Lung (tissue), 11 donors: ENCODE measurements at regions not wholly inside any gene's neighbourhood (a gene's known extent, or its start where the extent isn't known, plus 50 kb on each side); places are given as distances from the start of the nearest gene placed in this dataset.
A peak's percentile ranks its signal among the peaks of the same experiment; 100 is the strongest.

Experiments used
- ATAC-seq: fragments of 200-7000 bp; cut with Tn5 transposase; one replicate; pipeline ENCODE4 v1.9.1; 2020; ENCODE audit warnings: moderate number of reproducible peaks; ENCODE audit not compliant: insufficient read depth, low FRiP score
- DNase-seq, 3 donors: peaks; one replicate each; pipeline ENCODE4 v3.0.0-alpha.2; 2013 to 2017
- H3K27ac ChIP-seq, 2 donors: one replicate each; pipeline ENCODE4 v1.5.1; 2013; ENCODE audit warnings: mild to moderate bottlenecking in 2 of 2, moderate library complexity in 2 of 2, control low read depth in 1 of 2, inconsistent platforms in 1 of 2, low read depth in 1 of 2, low read length in 1 of 2
- H3K27me3 ChIP-seq, 3 donors: one replicate each; pipeline ENCODE4 v1.5.1; 2013; ENCODE audit warnings: low read length in 2 of 3; ENCODE audit not compliant: control insufficient read depth in 3 of 3, insufficient read depth in 3 of 3
- H3K36me3 ChIP-seq, 4 donors: one replicate each; pipeline ENCODE4 v1.5.1; 2013; ENCODE audit warnings: low read length in 4 of 4, mild to moderate bottlenecking in 1 of 4, moderate library complexity in 1 of 4; ENCODE audit not compliant: control insufficient read depth in 4 of 4, insufficient read depth in 4 of 4
- H3K4me1 ChIP-seq, 5 donors: one replicate each; pipeline ENCODE4 v1.5.1; 2013; ENCODE audit warnings: low read length in 5 of 5, mild to moderate bottlenecking in 2 of 5, moderate library complexity in 1 of 5; ENCODE audit not compliant: control insufficient read depth in 5 of 5, insufficient read depth in 5 of 5
- H3K4me3 ChIP-seq: one replicate; pipeline ENCODE4 v1.5.1; 2013; ENCODE audit warnings: mild to moderate bottlenecking, control low read depth, moderate library complexity
- H3K9ac ChIP-seq, 2 donors: one replicate each; pipeline ENCODE4 v1.5.1; 2013; ENCODE audit warnings: low read length in 2 of 2, control low read depth in 1 of 2; ENCODE audit not compliant: insufficient read depth in 1 of 2
- H3K9me3 ChIP-seq, 4 donors: one replicate each; pipeline ENCODE4 v1.5.1; 2013; ENCODE audit warnings: low read length in 3 of 4, mild to moderate bottlenecking in 1 of 4, moderate library complexity in 1 of 4; ENCODE audit not compliant: control insufficient read depth in 4 of 4, insufficient read depth in 3 of 4
- WGBS, 2 donors: extraction: QIAGEN DNeasy Blood & Tissue Kit; methylation state at CpG; one replicate each; pipeline ENCODE4 v1.1.7; 2013; 5-methylcytosine and 5-hydroxymethylcytosine counted together
- TF ChIP-seq, protein P1 (sequence below): IDR thresholded peaks from 2 replicates; pipeline ENCODE4 v1.5.1; 2012; ENCODE audit warnings: mild to moderate bottlenecking; ENCODE audit errors: control extremely low read depth, extremely low read depth
- donor health status: control.
- donor health status: control.
- donor health status: Bipolar disorder and iron deficiency.
- donor health status: healthy.
- donor health status: DM: yes; HTN: yes; CAD: no.

DNA sequence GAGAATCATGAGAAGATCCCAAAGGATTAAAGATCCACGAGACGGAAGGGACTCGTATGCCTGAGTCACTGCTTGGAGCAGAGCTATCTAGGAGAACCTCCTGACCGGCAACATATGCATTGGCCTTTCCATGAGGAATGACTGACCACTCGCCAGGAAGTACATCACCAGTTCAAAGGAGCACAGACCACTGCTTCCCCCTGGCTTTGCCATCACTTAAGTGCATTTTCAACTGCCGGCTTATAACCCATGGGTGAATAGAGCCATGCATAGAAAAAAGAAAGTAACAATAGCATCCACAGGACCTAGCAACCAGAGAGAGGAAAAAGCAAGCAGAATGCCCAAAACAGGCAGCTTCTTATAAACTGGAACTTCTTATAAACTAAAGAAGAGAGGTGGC is 98.3 kb upstream of the ZC3H12C start:
- 80 to 91% methylated on average over 6 of the region's 6 CpGs for WGBS, 2 donors

DNA sequence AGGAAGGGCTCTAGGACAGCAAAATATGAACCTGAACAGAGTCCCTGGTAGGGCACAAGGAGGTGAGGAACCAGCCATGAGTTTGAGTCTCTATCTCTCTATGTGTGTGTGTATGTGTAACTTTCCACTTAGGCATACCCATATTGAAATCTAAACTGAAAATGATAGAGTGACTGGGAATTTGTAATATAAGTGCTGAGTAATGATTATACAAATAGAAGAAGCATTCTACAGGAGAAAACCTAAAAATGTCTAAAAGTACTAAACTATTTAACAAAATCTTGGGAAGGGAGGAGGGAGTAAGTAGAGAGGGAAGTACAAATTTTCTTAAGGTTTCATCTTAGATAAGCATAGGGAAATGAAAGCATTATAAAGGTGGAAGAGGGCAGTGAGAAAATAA is 97.1 kb upstream of the ZC3H12C start:
- DNase-seq (no peak), ATAC-seq (no peak)
- no peaks in the 10 kb centered on the region for H3K27me3 ChIP-seq
- no peaks in the 10 kb centered on the region for H3K9me3 ChIP-seq
- peaks cover 0 to 2% (median 0%) of the 10 kb centered on the region in 5 donors for H3K4me1 ChIP-seq
- no peak overlapping the region for H3K27ac ChIP-seq
- no peak overlapping the region for H3K4me3 ChIP-seq
- H3K36me3 ChIP-seq = no peaks in the 10 kb centered on the region
- no peak overlapping the region for H3K9ac ChIP-seq
- TF ChIP-seq, protein P1, sequence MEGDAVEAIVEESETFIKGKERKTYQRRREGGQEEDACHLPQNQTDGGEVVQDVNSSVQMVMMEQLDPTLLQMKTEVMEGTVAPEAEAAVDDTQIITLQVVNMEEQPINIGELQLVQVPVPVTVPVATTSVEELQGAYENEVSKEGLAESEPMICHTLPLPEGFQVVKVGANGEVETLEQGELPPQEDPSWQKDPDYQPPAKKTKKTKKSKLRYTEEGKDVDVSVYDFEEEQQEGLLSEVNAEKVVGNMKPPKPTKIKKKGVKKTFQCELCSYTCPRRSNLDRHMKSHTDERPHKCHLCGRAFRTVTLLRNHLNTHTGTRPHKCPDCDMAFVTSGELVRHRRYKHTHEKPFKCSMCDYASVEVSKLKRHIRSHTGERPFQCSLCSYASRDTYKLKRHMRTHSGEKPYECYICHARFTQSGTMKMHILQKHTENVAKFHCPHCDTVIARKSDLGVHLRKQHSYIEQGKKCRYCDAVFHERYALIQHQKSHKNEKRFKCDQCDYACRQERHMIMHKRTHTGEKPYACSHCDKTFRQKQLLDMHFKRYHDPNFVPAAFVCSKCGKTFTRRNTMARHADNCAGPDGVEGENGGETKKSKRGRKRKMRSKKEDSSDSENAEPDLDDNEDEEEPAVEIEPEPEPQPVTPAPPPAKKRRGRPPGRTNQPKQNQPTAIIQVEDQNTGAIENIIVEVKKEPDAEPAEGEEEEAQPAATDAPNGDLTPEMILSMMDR = no peak

More for the DNA sequence above, 98.3 kb upstream of the ZC3H12C start:
- H3K27me3 ChIP-seq = peaks cover 0 to 3% (median 0%) of the 10 kb centered on the region in 3 donors
- TF ChIP-seq, protein P1 = no peak
- no peak overlapping the region for H3K27ac ChIP-seq
- no peak overlapping the region for H3K9ac ChIP-seq
- ATAC-seq (no peak), DNase-seq (no peak)
- no peaks in the 10 kb centered on the region for H3K9me3 ChIP-seq
- H3K4me1 ChIP-seq = no peaks in the 10 kb centered on the region
- H3K36me3 ChIP-seq = no peaks in the 10 kb centered on the region
- H3K4me3 ChIP-seq = no peak overlapping the region

GRCh38 chr11:109998921-109999320 is 94.3 kb upstream of the ZC3H12C start:
- Histone ChIP-seq H3K27ac (no peak overlapping the region), H3K4me3 (no peak overlapping the region), H3K9me3 (no peaks in the 10 kb centered on the region), H3K9ac (no peak overlapping the region), H3K36me3 (no peaks in the 10 kb centered on the region), H3K4me1 (peaks cover 0 to 2% (median 0%) of the 10 kb centered on the region in 5 donors), H3K27me3 (no peaks in the 10 kb centered on the region)
- no peak for ATAC-seq
- WGBS, 2 donors = 89 to 92% methylated on average over 3 of the region's 3 CpGs
- TF ChIP-seq, protein P1 = no peak
- DNase-seq = no peak

- H3K9me3 ChIP-seq = no peaks in the 10 kb centered on the region
- ATAC-seq = peak; percentile 85
- DNase-seq = peak in 2 of 3 donors; percentile 47 to 61
- TF ChIP-seq, protein P1 = no peak
- peaks cover 0 to 2% (median 0%) of the 10 kb centered on the region in 5 donors for H3K4me1 ChIP-seq
- 45 to 47% methylated on average over 6 of the region's 6 CpGs for WGBS, 2 donors
- no peaks in the 10 kb centered on the region for H3K36me3 ChIP-seq
- no peak overlapping the region for H3K4me3 ChIP-seq
- H3K9ac ChIP-seq = no peak overlapping the region
- peak overlapping the region in 1 of 2 donors; percentile 9 for H3K27ac ChIP-seq
- H3K27me3 ChIP-seq = no peaks in the 10 kb centered on the region
Observed at GRCh38 chr11:110000031-110000502, 93.1 kb upstream of the ZC3H12C start.
